Upper lobe of left lung (tissue), 4 donors: ENCODE measurements at regions not wholly inside any gene's neighbourhood (a gene's known extent, or its start where the extent isn't known, plus 50 kb on each side); places are given as distances from the start of the nearest gene placed in this dataset.

Experiments used
- CTCF ChIP-seq, 6 experiments: fragments of 450-650 bp in 4 of 6; fragments of 200-600 bp in 2 of 6; sonication (generic) in 2 of 6; IDR thresholded peaks; one replicate each; pipeline ENCODE4 v1.5.1; 2016 to 2019; ENCODE audit warnings: antibody characterized with exemption in 6 of 6
- POLR2A ChIP-seq, 4 donors: fragments of 450-650 bp; IDR thresholded peaks; one replicate each; pipeline ENCODE4 v1.5.1; 2016 to 2017; ENCODE audit warnings: antibody characterized with exemption in 4 of 4, mild to moderate bottlenecking in 2 of 4

DNA sequence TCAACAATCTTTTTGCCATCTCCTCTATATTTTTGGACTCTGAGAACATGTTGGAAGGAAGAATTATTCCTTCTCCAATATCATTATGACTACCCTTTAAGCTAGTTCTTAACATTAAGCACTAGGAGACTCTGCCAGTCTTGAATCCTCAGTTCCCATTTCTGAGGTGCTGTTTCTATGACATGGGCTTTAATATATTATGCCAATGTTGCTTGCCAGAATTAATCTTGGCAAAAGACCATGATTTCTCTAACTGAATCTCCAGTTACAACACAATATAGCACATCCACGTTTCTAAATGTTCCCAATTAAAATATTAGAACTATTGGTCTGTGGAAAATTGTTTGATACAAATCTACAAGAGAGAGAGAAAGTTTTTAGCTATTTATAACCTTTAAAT, 250.0 kb downstream of the HGF start:
- no peak for TF ChIP-seq CTCF (IDR thresholded peaks at IDR 0.05)
- no peak for TF ChIP-seq POLR2A (IDR thresholded peaks at IDR 0.05)
